Embryonic facial prominence (tissue), 1 donor: ENCODE measurements at regions not wholly inside any gene's neighbourhood (a gene's known extent, or its start where the extent isn't known, plus 50 kb on each side); places are given as distances from the start of the nearest gene placed in this dataset.

Experiments used
- DNase-seq: peaks from one replicate; pipeline ENCODE4 v3.0.0-alpha.2; 2016; ENCODE audit errors: extremely low spot score

- DNase-seq = no peak
These were observed 209.1 kb downstream of the DACT1 start for GRCh38 chr14:58846682-58847465.

- DNase-seq = no peak
These were observed 210.6 kb downstream of the DACT1 start for GRCh38 chr14:58848365-58848764.

GRCh38 chr14:58849601-58850000, 211.8 kb downstream of the DACT1 start:
- no peak for DNase-seq

- no peak for DNase-seq
These were observed 212.2 kb downstream of the DACT1 start for GRCh38 chr14:58850011-58850410.

- DNase-seq = no peak
These were observed 223.8 kb downstream of the DACT1 start for GRCh38 chr14:58861586-58861985.

GRCh38 chr14:58862416-58863160, 224.8 kb downstream of the DACT1 start:
- DNase-seq = no peak

GRCh38 chr14:58863661-58864345, 226.0 kb downstream of the DACT1 start:
- no peak for DNase-seq

GRCh38 chr14:58864751-58865513, 227.2 kb downstream of the DACT1 start:
- DNase-seq = peak; percentile 26

- DNase-seq = peak; percentile 29
These were observed 227.9 kb downstream of the DACT1 start for GRCh38 chr14:58865514-58866281.

- no peak for DNase-seq
These were observed 228.6 kb downstream of the DACT1 start for GRCh38 chr14:58866391-58866790.

GRCh38 chr14:58870961-58871360, 233.2 kb downstream of the DACT1 start:
- no peak for DNase-seq

- no peak for DNase-seq
These were observed 233.8 kb downstream of the DACT1 start for GRCh38 chr14:58871573-58871972.

GRCh38 chr14:58872061-58872460, 234.3 kb downstream of the DACT1 start:
- DNase-seq = no peak

- DNase-seq = no peak
These were observed 235.6 kb downstream of the DACT1 start for GRCh38 chr14:58873228-58873953.

GRCh38 chr14:58875613-58876012, 237.9 kb downstream of the DACT1 start:
- DNase-seq = no peak

GRCh38 chr14:58876608-58877007, 238.8 kb downstream of the DACT1 start:
- no peak for DNase-seq

- DNase-seq = no peak
These were observed 240.8 kb downstream of the DACT1 start for GRCh38 chr14:58878439-58879139.

GRCh38 chr14:58881433-58881832, 243.7 kb downstream of the DACT1 start:
- no peak for DNase-seq

GRCh38 chr14:58882577-58883018, 244.8 kb downstream of the DACT1 start:
- no peak for DNase-seq

GRCh38 chr14:58884442-58884841, 246.7 kb downstream of the DACT1 start:
- DNase-seq = no peak
